Mammary epithelial cell (primary cell): ENCODE measurements at regions not wholly inside any gene's neighbourhood (a gene's known extent, or its start where the extent isn't known, plus 50 kb on each side); places are given as distances from the start of the nearest gene placed in this dataset.

ENCODE experiments used
- CTCF ChIP-seq, 2 donors: IDR thresholded peaks in 1 of 2; conservative IDR thresholded peaks in 1 of 2; 2 replicates each; pipeline ENCODE4 v1.5.1; 2011 to 2012; ENCODE audit warnings: inconsistent platforms in 2 of 2, low read length in 2 of 2, mild to moderate bottlenecking in 2 of 2, control low read depth in 1 of 2, low read depth in 1 of 2; ENCODE audit not compliant: insufficient read depth in 1 of 2; ENCODE audit errors: extremely low read depth in 1 of 2
- EZH2 ChIP-seq: IDR thresholded peaks from 2 replicates; pipeline ENCODE4 v1.6.1; 2012; ENCODE audit warnings: low read length, inconsistent platforms, borderline replicate concordance

- TF ChIP-seq CTCF (conservative IDR thresholded peaks at IDR 0.05 in 1 of 2, IDR thresholded peaks at IDR 0.05 in 1 of 2; ENCODE audit: extremely low read depth in 1 of 2, insufficient read depth in 1 of 2, low read depth in 1 of 2, low read length in 2 of 2) (no peak), EZH2 (no peak)
Measured at GRCh38 chr21:25127811-25128210, 479.5 kb downstream of the MRPL39 start.
